ENCODE measurements at regions not wholly inside any gene's neighbourhood (a gene's known extent, or its start where the extent isn't known, plus 50 kb on each side); places are given as distances from the start of the nearest gene placed in this dataset.

DNA sequence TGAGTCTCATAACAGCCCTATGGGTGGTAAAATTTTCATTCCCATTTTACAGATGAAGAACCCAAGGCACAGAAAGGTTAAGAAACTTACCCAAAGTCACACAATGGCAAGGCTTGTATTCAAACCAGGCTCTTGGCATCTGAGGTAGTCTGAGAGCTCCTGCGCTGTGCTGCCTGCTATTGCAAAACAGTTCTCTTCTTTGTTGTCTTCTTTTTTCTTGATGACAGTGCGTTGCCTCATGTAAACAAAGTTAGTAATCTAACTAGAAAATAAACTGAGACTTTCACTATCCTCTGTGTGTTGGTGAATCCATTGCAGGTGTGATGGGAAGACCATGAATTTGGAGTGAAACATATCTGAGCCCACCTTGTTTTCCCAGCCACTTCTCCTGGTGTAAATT is 240.8 kb downstream of the PTEN start:
- POLR2A ChIA-PET: no interaction called here
- peaks cover 55% of the 10 kb centered on the region for H3K4me1 ChIP-seq (ENCODE audit: control insufficient read depth, insufficient read depth, low read length)
- no peak for ATAC-seq
- FAIRE-seq: no peak
- H3K4me3 ChIP-seq: no peak overlapping the region
- H3K27me3 ChIP-seq (replicated peaks in 1 of 2; ENCODE audit: control insufficient read depth in 2 of 2, insufficient read depth in 2 of 2, low read length in 1 of 2): no peaks in the 10 kb centered on the region
- SMC1A ChIA-PET (ENCODE audit: uncharacterized antibody, unreplicated experiment): no interaction called here
- DNase-seq (ENCODE audit: low read depth, low spot score): no peak
- H2AFZ ChIP-seq (ENCODE audit: control insufficient read depth, low read depth, low read length): no peak overlapping the region
- 98% methylated on average over 2 of the region's 2 CpGs for WGBS (ENCODE audit: insufficient coverage, insufficient replicate concordance, low lambda C conversion rate, missing lambda C conversion rate)
- no peak overlapping the region for H3K9ac ChIP-seq (ENCODE audit: control insufficient read depth, insufficient read depth, low read length)
- CTCF ChIA-PET: no interaction called here
- RAD21 ChIA-PET (ENCODE audit: unreplicated experiment): interaction anchor here (1.4 kb wide), 1 partner anchor 42 kb away, joined by 3 read pairs; no protein-coding TSS in a partner anchor
- no peaks in the 10 kb centered on the region for H3K36me3 ChIP-seq (ENCODE audit: control insufficient read depth in 2 of 2, insufficient read depth in 2 of 2, low read length in 1 of 2)
- no peaks in the 10 kb centered on the region for H4K20me1 ChIP-seq (ENCODE audit: control insufficient read depth, insufficient read depth)
- H3K79me2 ChIP-seq (ENCODE audit: control insufficient read depth, insufficient read depth, low read length): no peaks in the 10 kb centered on the region
- H3K27ac ChIP-seq (ENCODE audit: control insufficient read depth, insufficient read depth): peak overlapping the region; percentile 43
- in situ Hi-C loops (cut with MboI): no loop called here
- intact Hi-C loops (cut with micrococcal nuclease; ENCODE audit: unreplicated experiment): no loop called here
- no peak overlapping the region for H3K4me2 ChIP-seq (ENCODE audit: control insufficient read depth, insufficient read depth)
- no peaks in the 10 kb centered on the region for H3K9me3 ChIP-seq (replicated peaks; ENCODE audit: control insufficient read depth, insufficient read depth, low read length)
- no TSS peak for BruUV-seq (replicated peaks)
- no peak for TF ChIP-seq STAT3 (IDR thresholded peaks at IDR 0.05; ENCODE audit: low read depth, low read length)
- TF ChIP-seq SREBF2 (IDR thresholded peaks at IDR 0.05; ENCODE audit: low read length): no peak
- TF ChIP-seq TARDBP (IDR thresholded peaks at IDR 0.05; ENCODE audit: borderline replicate concordance): no peak
- no peak for TF ChIP-seq HDGF (IDR thresholded peaks at IDR 0.05)
- no peak for TF ChIP-seq NR2C2 (IDR thresholded peaks at IDR 0.05; ENCODE audit: borderline replicate concordance, control insufficient read depth, insufficient read length, low read depth)
- TF ChIP-seq BRCA1 (IDR thresholded peaks at IDR 0.05; ENCODE audit: low read depth, low read length): no peak
- no peak for TF ChIP-seq ZNF217 (IDR thresholded peaks at IDR 0.05)
- TF ChIP-seq CBX5 (IDR thresholded peaks at IDR 0.05; ENCODE audit: low read depth): no peak
- no peak for TF ChIP-seq TCF3 (IDR thresholded peaks at IDR 0.05; ENCODE audit: borderline replicate concordance, insufficient read depth, low read depth, low read length)
- TF ChIP-seq, protein P1, sequence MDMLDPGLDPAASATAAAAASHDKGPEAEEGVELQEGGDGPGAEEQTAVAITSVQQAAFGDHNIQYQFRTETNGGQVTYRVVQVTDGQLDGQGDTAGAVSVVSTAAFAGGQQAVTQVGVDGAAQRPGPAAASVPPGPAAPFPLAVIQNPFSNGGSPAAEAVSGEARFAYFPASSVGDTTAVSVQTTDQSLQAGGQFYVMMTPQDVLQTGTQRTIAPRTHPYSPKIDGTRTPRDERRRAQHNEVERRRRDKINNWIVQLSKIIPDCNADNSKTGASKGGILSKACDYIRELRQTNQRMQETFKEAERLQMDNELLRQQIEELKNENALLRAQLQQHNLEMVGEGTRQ (IDR thresholded peaks at IDR 0.05; ENCODE audit: borderline replicate concordance, low read depth, low read length): no peak
- TF ChIP-seq JUND (IDR thresholded peaks at IDR 0.05; ENCODE audit: low read depth, low read length): no peak
- TF ChIP-seq, protein P2, sequence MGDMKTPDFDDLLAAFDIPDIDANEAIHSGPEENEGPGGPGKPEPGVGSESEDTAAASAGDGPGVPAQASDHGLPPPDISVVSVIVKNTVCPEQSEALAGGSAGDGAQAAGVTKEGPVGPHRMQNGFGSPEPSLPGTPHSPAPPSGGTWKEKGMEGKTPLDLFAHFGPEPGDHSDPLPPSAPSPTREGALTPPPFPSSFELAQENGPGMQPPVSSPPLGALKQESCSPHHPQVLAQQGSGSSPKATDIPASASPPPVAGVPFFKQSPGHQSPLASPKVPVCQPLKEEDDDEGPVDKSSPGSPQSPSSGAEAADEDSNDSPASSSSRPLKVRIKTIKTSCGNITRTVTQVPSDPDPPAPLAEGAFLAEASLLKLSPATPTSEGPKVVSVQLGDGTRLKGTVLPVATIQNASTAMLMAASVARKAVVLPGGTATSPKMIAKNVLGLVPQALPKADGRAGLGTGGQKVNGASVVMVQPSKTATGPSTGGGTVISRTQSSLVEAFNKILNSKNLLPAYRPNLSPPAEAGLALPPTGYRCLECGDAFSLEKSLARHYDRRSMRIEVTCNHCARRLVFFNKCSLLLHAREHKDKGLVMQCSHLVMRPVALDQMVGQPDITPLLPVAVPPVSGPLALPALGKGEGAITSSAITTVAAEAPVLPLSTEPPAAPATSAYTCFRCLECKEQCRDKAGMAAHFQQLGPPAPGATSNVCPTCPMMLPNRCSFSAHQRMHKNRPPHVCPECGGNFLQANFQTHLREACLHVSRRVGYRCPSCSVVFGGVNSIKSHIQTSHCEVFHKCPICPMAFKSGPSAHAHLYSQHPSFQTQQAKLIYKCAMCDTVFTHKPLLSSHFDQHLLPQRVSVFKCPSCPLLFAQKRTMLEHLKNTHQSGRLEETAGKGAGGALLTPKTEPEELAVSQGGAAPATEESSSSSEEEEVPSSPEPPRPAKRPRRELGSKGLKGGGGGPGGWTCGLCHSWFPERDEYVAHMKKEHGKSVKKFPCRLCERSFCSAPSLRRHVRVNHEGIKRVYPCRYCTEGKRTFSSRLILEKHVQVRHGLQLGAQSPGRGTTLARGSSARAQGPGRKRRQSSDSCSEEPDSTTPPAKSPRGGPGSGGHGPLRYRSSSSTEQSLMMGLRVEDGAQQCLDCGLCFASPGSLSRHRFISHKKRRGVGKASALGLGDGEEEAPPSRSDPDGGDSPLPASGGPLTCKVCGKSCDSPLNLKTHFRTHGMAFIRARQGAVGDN (IDR thresholded peaks at IDR 0.05): no peak
- no peak for TF ChIP-seq ZSCAN29 (IDR thresholded peaks at IDR 0.05)
- no peak for TF ChIP-seq NRF1 (conservative IDR thresholded peaks at IDR 0.05; ENCODE audit: low read depth, low read length)
- no peak for TF ChIP-seq PML (IDR thresholded peaks at IDR 0.05; ENCODE audit: low read length)
- no peak for TF ChIP-seq RB1 (IDR thresholded peaks at IDR 0.05; ENCODE audit: borderline replicate concordance)
- TF ChIP-seq EP300 (IDR thresholded peaks at IDR 0.05; ENCODE audit: borderline replicate concordance in 1 of 2, control insufficient read depth in 1 of 2, low read depth in 2 of 2, low read length in 2 of 2): no peak

All from GM12878 (cell line).